SK-N-SH treated with all-trans-retinoic acid at 6 μM for 48 hours (cell line): ENCODE measurements at regions not wholly inside any gene's neighbourhood (a gene's known extent, or its start where the extent isn't known, plus 50 kb on each side); places are given as distances from the start of the nearest gene placed in this dataset.

Experiments
- ATAC-seq: fragments of 200-7000 bp; cut with Tn5 transposase; 3 replicates; pipeline ENCODE4 v1.9.1; 2020; ENCODE audit warnings: mild to moderate bottlenecking, moderate library complexity
- ARNTL ChIP-seq: fragments of 450-650 bp; formaldehyde crosslinking; IDR thresholded peaks from 2 replicates; pipeline ENCODE4 v1.5.0; 2020; ENCODE audit warnings: low read depth, mild to moderate bottlenecking, moderate library complexity, borderline replicate concordance
- BACH2 ChIP-seq: fragments of 250-450 bp; sonication (Bioruptor Pico); IDR thresholded peaks from 2 replicates; pipeline ENCODE4 v1.9.0; 2021; ENCODE audit warnings: mild to moderate bottlenecking, borderline replicate concordance
- CREB5 ChIP-seq: fragments of 250-450 bp; sonication (Bioruptor Pico); IDR thresholded peaks from 2 replicates; pipeline ENCODE4 v1.5.1; 2020; ENCODE audit warnings: low read depth, mild to moderate bottlenecking, moderate library complexity
- CSDC2 ChIP-seq: fragments of 250-450 bp; sonication (Bioruptor Pico); IDR thresholded peaks from 2 replicates; pipeline ENCODE4 v1.5.0; 2020; ENCODE audit warnings: mild to moderate bottlenecking, moderate library complexity
- ESRRG ChIP-seq: fragments of 250-450 bp; sonication (Bioruptor Pico); IDR thresholded peaks from 2 replicates; pipeline ENCODE4 v1.6.1; 2021; ENCODE audit warnings: mild to moderate bottlenecking
- GLIS3 ChIP-seq: fragments of 250-450 bp; sonication (Bioruptor Pico); IDR thresholded peaks from 2 replicates; pipeline ENCODE4 v1.5.0; 2020; ENCODE audit warnings: mild to moderate bottlenecking, moderate library complexity
- ISL1 ChIP-seq: fragments of 250-450 bp; sonication (Bioruptor Pico); IDR thresholded peaks from 2 replicates; pipeline ENCODE4 v2.1.2; 2022; ENCODE audit warnings: mild to moderate bottlenecking, moderate library complexity
- OSR1 ChIP-seq: fragments of 250-450 bp; sonication (Bioruptor Pico); IDR thresholded peaks from 2 replicates; pipeline ENCODE4 v1.8.0; 2022; ENCODE audit warnings: moderate library complexity, mild to moderate bottlenecking, inconsistent platforms
- PATZ1 ChIP-seq: fragments of 250-450 bp; sonication (Bioruptor Pico); IDR thresholded peaks from 2 replicates; pipeline ENCODE4 v1.8.0; 2020; ENCODE audit warnings: mild to moderate bottlenecking, moderate library complexity, borderline replicate concordance
- POU6F1 ChIP-seq: fragments of 250-450 bp; sonication (Bioruptor Pico); IDR thresholded peaks from 2 replicates; pipeline ENCODE4 v1.8.0; 2021; ENCODE audit warnings: low read depth, mild to moderate bottlenecking, moderate library complexity, borderline replicate concordance
- PPARA ChIP-seq: fragments of 250-450 bp; sonication (Bioruptor Pico); IDR thresholded peaks from 2 replicates; pipeline ENCODE4 v1.5.0; 2020; ENCODE audit warnings: mild to moderate bottlenecking, borderline replicate concordance
- RARB ChIP-seq: fragments of 250-450 bp; sonication (Bioruptor Pico); IDR thresholded peaks from 2 replicates; pipeline ENCODE4 v1.8.0; 2021; ENCODE audit warnings: mild to moderate bottlenecking, moderate library complexity
- SNAI2 ChIP-seq: fragments of 250-450 bp; sonication (Bioruptor Pico); IDR thresholded peaks from 2 replicates; pipeline ENCODE4 v1.5.0; 2020; ENCODE audit warnings: mild to moderate bottlenecking, moderate library complexity
- TCF4 ChIP-seq: fragments of 250-450 bp; sonication (Bioruptor Pico); IDR thresholded peaks from 2 replicates; pipeline ENCODE4 v1.8.0; 2021; ENCODE audit warnings: mild to moderate bottlenecking, moderate library complexity, borderline replicate concordance
- TOX ChIP-seq: fragments of 250-450 bp; sonication (Bioruptor Pico); IDR thresholded peaks from 2 replicates; pipeline ENCODE4 v1.8.0; 2021; ENCODE audit warnings: mild to moderate bottlenecking, moderate library complexity, borderline replicate concordance
- ZC3H10 ChIP-seq: fragments of 250-450 bp; sonication (Bioruptor Pico); IDR thresholded peaks from 2 replicates; pipeline ENCODE4 v1.5.1; 2021; ENCODE audit warnings: mild to moderate bottlenecking, moderate library complexity
- ZFP3 ChIP-seq: fragments of 250-450 bp; sonication (Bioruptor Pico); IDR thresholded peaks from 2 replicates; pipeline ENCODE4 v1.5.0; 2020; ENCODE audit warnings: mild to moderate bottlenecking, moderate library complexity
- ZNF565 ChIP-seq: fragments of 450-650 bp; formaldehyde crosslinking; conservative IDR thresholded peaks from 2 replicates; pipeline ENCODE4 v1.5.0; 2020; ENCODE audit warnings: low read depth, mild to moderate bottlenecking, moderate library complexity
- ZNF70 ChIP-seq: fragments of 450-650 bp; formaldehyde crosslinking; IDR thresholded peaks from 2 replicates; pipeline ENCODE4 v1.5.0; 2020; ENCODE audit warnings: mild to moderate bottlenecking, moderate library complexity
- ZNF8 ChIP-seq: fragments of 450-650 bp; formaldehyde crosslinking; IDR thresholded peaks from 2 replicates; pipeline ENCODE4 v1.5.0; 2020; ENCODE audit warnings: mild to moderate bottlenecking, moderate library complexity
- TF ChIP-seq, protein P1 (sequence below): fragments of 250-450 bp; sonication (Bioruptor Pico); IDR thresholded peaks from 2 replicates; pipeline ENCODE4 v1.5.0; 2020; ENCODE audit warnings: mild to moderate bottlenecking, moderate library complexity

- no peak for ATAC-seq
- TF ChIP-seq CSDC2 (CRISPR knock-in tag) (no peak), GLIS3 (CRISPR knock-in tag) (no peak), ZNF70 (no peak), ZC3H10 (CRISPR knock-in tag) (no peak), TCF4 (CRISPR knock-in tag) (no peak), SNAI2 (CRISPR knock-in tag) (no peak), PATZ1 (CRISPR knock-in tag) (no peak), RARB (CRISPR knock-in tag) (no peak), CREB5 (no peak), BACH2 (no peak), ISL1 (CRISPR knock-in tag) (no peak), ARNTL (CRISPR knock-in tag) (no peak), TOX (CRISPR knock-in tag) (no peak)
- TF ChIP-seq, protein P1, sequence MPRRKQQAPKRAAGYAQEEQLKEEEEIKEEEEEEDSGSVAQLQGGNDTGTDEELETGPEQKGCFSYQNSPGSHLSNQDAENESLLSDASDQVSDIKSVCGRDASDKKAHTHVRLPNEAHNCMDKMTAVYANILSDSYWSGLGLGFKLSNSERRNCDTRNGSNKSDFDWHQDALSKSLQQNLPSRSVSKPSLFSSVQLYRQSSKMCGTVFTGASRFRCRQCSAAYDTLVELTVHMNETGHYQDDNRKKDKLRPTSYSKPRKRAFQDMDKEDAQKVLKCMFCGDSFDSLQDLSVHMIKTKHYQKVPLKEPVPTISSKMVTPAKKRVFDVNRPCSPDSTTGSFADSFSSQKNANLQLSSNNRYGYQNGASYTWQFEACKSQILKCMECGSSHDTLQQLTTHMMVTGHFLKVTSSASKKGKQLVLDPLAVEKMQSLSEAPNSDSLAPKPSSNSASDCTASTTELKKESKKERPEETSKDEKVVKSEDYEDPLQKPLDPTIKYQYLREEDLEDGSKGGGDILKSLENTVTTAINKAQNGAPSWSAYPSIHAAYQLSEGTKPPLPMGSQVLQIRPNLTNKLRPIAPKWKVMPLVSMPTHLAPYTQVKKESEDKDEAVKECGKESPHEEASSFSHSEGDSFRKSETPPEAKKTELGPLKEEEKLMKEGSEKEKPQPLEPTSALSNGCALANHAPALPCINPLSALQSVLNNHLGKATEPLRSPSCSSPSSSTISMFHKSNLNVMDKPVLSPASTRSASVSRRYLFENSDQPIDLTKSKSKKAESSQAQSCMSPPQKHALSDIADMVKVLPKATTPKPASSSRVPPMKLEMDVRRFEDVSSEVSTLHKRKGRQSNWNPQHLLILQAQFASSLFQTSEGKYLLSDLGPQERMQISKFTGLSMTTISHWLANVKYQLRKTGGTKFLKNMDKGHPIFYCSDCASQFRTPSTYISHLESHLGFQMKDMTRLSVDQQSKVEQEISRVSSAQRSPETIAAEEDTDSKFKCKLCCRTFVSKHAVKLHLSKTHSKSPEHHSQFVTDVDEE (CRISPR knock-in tag) = no peak
Observed at GRCh38 chr3:18070944-18071343, 328.5 kb upstream of the TBC1D5 start.

- no peak for ATAC-seq
Observed at GRCh38 chr3:18070231-18070630, 327.8 kb upstream of the TBC1D5 start.

GRCh38 chr3:18069568-18069967, 327.1 kb upstream of the TBC1D5 start:
- no peak for ATAC-seq
- TF ChIP-seq, protein P1 (CRISPR knock-in tag) = no peak
- TF ChIP-seq ESRRG (CRISPR knock-in tag) (no peak), ZFP3 (CRISPR knock-in tag) (no peak), PPARA (CRISPR knock-in tag) (no peak), RARB (CRISPR knock-in tag) (no peak), OSR1 (no peak), CSDC2 (CRISPR knock-in tag) (no peak), SNAI2 (CRISPR knock-in tag) (no peak), POU6F1 (no peak)

More at GRCh38 chr3:18070231-18070630, 327.8 kb upstream of the TBC1D5 start:
- no peak for TF ChIP-seq TOX (CRISPR knock-in tag)
- TF ChIP-seq ZNF70 = no peak
- TF ChIP-seq ZNF565 (CRISPR knock-in tag) = no peak
- no peak for TF ChIP-seq CREB5
- TF ChIP-seq ZNF8 = no peak
